Esophagus squamous epithelium (tissue), 5 donors: ENCODE measurements at regions not wholly inside any gene's neighbourhood (a gene's known extent, or its start where the extent isn't known, plus 50 kb on each side); places are given as distances from the start of the nearest gene placed in this dataset.

Source experiments
- DNase-seq: peaks from one replicate; lab custom pipeline; 2025; lab: John Stamatoyannopoulos, UW
- H3K27ac ChIP-seq, 4 donors: fragments of 200-600 bp; sonication (generic); one replicate each; pipeline ENCODE4 v1.5.1; 2016 to 2019; ENCODE audit warnings: mild to moderate bottlenecking in 1 of 4
- H3K27me3 ChIP-seq, 4 donors: fragments of 200-600 bp; sonication (generic); 1 replicate in 3 of 4; 2 replicates in 1 of 4; pipeline versions ENCODE4 v1.5.1 to v1.6.0; 2017 to 2021; ENCODE audit warnings: antibody characterized with exemption in 1 of 4
- H3K36me3 ChIP-seq, 3 donors: fragments of 200-600 bp; sonication (generic); one replicate each; pipeline ENCODE4 v1.5.1; 2016 to 2019
- H3K4me1 ChIP-seq, 3 donors: fragments of 200-600 bp; sonication (generic); one replicate each; pipeline ENCODE4 v1.5.1; 2017 to 2019
- H3K4me3 ChIP-seq, 4 donors: fragments of 200-600 bp; sonication (generic); 1 replicate in 3 of 4; 2 replicates in 1 of 4; pipeline ENCODE4 v1.5.1; 2016 to 2019; ENCODE audit warnings: mild to moderate bottlenecking in 2 of 4, moderate library complexity in 1 of 4
- H3K9me3 ChIP-seq, 3 donors: fragments of 200-600 bp; sonication (generic); one replicate each; pipeline ENCODE4 v1.5.1; 2016 to 2019
- CTCF ChIP-seq, 6 experiments: fragments of 450-650 bp in 4 of 6; fragments of 200-600 bp in 2 of 6; sonication (generic) in 2 of 6; IDR thresholded peaks; one replicate each; pipeline ENCODE4 v1.5.1; 2016 to 2019; ENCODE audit warnings: antibody characterized with exemption in 6 of 6, mild to moderate bottlenecking in 4 of 6, moderate library complexity in 4 of 6
- POLR2A ChIP-seq, 4 donors: fragments of 450-650 bp; IDR thresholded peaks; one replicate each; pipeline ENCODE4 v1.6.1; 2017; ENCODE audit warnings: antibody characterized with exemption in 4 of 4, mild to moderate bottlenecking in 4 of 4, moderate library complexity in 3 of 4
- WGBS, 2 donors: methylation state at CpG; one replicate each; pipeline ENCODE4 v1.1.5; 2018; 5-methylcytosine and 5-hydroxymethylcytosine counted together
- intact Hi-C: fragments of 100-400 bp; cut with DNase I; formaldehyde crosslinking; loops from one replicate; pipeline ENCODE4 v1.15.0; 2022
- donor health status: DM: yes; HTN: yes; CAD: no.

GRCh38 chr6:93684339-93684738, 265.0 kb upstream of the EPHA7 start:
- no peak for DNase-seq
- no peaks in the 10 kb centered on the region for H3K36me3 ChIP-seq
- peaks cover 0 to 5% (median 3%) of the 10 kb centered on the region in 3 donors for H3K9me3 ChIP-seq
- H3K27me3 ChIP-seq, result no peaks in the 10 kb centered on the region
- TF ChIP-seq POLR2A (IDR thresholded peaks at IDR 0.05) (no peak), CTCF (IDR thresholded peaks at IDR 0.05) (no peak)
- intact Hi-C loops, result no loop called here
- no peak overlapping the region for H3K4me3 ChIP-seq
- 63% methylated on average over 1 of the region's 1 CpG; no CpG with 5 or more reads in 1 of the 2 donors for WGBS, 2 donors
- no peak overlapping the region for H3K27ac ChIP-seq
- no peaks in the 10 kb centered on the region for H3K4me1 ChIP-seq

- Histone ChIP-seq H3K36me3 (no peaks in the 10 kb centered on the region), H3K9me3 (peaks cover 0 to 5% (median 0%) of the 10 kb centered on the region in 3 donors), H3K4me3 (no peak overlapping the region), H3K27me3 (no peaks in the 10 kb centered on the region), H3K27ac (no peak overlapping the region), H3K4me1 (no peaks in the 10 kb centered on the region)
- intact Hi-C loops, result no loop called here
- no peak for DNase-seq
- 81 to 84% methylated on average over 3 of the region's 3 CpGs for WGBS, 2 donors
- TF ChIP-seq POLR2A (IDR thresholded peaks at IDR 0.05) (no peak), CTCF (IDR thresholded peaks at IDR 0.05) (no peak)
These were observed 260.5 kb upstream of the EPHA7 start for GRCh38 chr6:93679836-93680235.

GRCh38 chr6:93678841-93679454, 259.6 kb upstream of the EPHA7 start:
- H3K4me3 ChIP-seq, result no peak overlapping the region
- DNase-seq, result no peak
- H3K4me1 ChIP-seq, result no peaks in the 10 kb centered on the region
- WGBS, 2 donors, result 29 to 42% methylated on average over 4 of the region's 4 CpGs
- TF ChIP-seq POLR2A (IDR thresholded peaks at IDR 0.05), result no peak
- TF ChIP-seq CTCF (IDR thresholded peaks at IDR 0.05), result no peak
- no peaks in the 10 kb centered on the region for H3K27me3 ChIP-seq
- H3K9me3 ChIP-seq, result peaks cover 0 to 5% (median 0%) of the 10 kb centered on the region in 3 donors
- intact Hi-C loops, result no loop called here
- no peak overlapping the region for H3K27ac ChIP-seq
- H3K36me3 ChIP-seq, result no peaks in the 10 kb centered on the region

GRCh38 chr6:93677264-93677965, 258.1 kb upstream of the EPHA7 start:
- Histone ChIP-seq H3K27me3 (no peaks in the 10 kb centered on the region), H3K4me1 (no peaks in the 10 kb centered on the region), H3K36me3 (no peaks in the 10 kb centered on the region), H3K4me3 (no peak overlapping the region), H3K27ac (no peak overlapping the region), H3K9me3 (peaks cover 0 to 5% (median 0%) of the 10 kb centered on the region in 3 donors)
- no peak for TF ChIP-seq CTCF (IDR thresholded peaks at IDR 0.05)
- TF ChIP-seq POLR2A (IDR thresholded peaks at IDR 0.05), result no peak
- DNase-seq, result no peak
- intact Hi-C loops, result no loop called here
- 39 to 54% methylated on average over 4 of the region's 4 CpGs for WGBS, 2 donors

- no peak overlapping the region for H3K4me3 ChIP-seq
- intact Hi-C loops, result no loop called here
- H3K36me3 ChIP-seq, result no peaks in the 10 kb centered on the region
- no peaks in the 10 kb centered on the region for H3K4me1 ChIP-seq
- WGBS, 2 donors, result 78 to 79% methylated on average over 1 of the region's 1 CpG
- peaks cover 0 to 5% (median 0%) of the 10 kb centered on the region in 3 donors for H3K9me3 ChIP-seq
- TF ChIP-seq POLR2A (IDR thresholded peaks at IDR 0.05) (no peak), CTCF (IDR thresholded peaks at IDR 0.05) (no peak)
- H3K27me3 ChIP-seq, result no peaks in the 10 kb centered on the region
- no peak overlapping the region for H3K27ac ChIP-seq
- DNase-seq, result no peak
These were observed 257.2 kb upstream of the EPHA7 start for GRCh38 chr6:93676581-93676980.
